NCI-H1417 treated with DMSO at 0.1 percent for 48 hours (cell line): ENCODE measurements at regions not wholly inside any gene's neighbourhood (a gene's known extent, or its start where the extent isn't known, plus 50 kb on each side); places are given as distances from the start of the nearest gene placed in this dataset.

Experiments used
- DNase-seq: peaks from one replicate; lab custom pipeline; 2025; lab: John Stamatoyannopoulos, UW

GRCh38 chr18:22114526-22115321, 54.7 kb upstream of the GATA6 start:
- no peak for DNase-seq

GRCh38 chr18:22115573-22115972, 53.8 kb upstream of the GATA6 start:
- no peak for DNase-seq
